Astrocyte (in vitro differentiated cells and primary cell): ENCODE measurements at regions not wholly inside any gene's neighbourhood (a gene's known extent, or its start where the extent isn't known, plus 50 kb on each side); places are given as distances from the start of the nearest gene placed in this dataset.
"Not testable (repeated sequence)": the region's sequence is repeated elsewhere in the genome, so short reads cannot be mapped to it uniquely, and the experiment has no call there.

Source experiments
- DNase-seq: peaks from one replicate; pipeline ENCODE4 v3.0.0-alpha.2; 2010; ENCODE audit warnings: low read depth
- FAIRE-seq: peaks from 2 replicates; lab custom pipeline; 2011; peaks lifted over from hg19 to GRCh38; lab: Jason Lieb, UNC
- H2AFZ ChIP-seq: 2 replicates; pipeline ENCODE4 v1.6.0; 2012; ENCODE audit warnings: low read depth, low read length, inconsistent platforms
- H3K27ac ChIP-seq: 2 replicates; pipeline ENCODE4 v1.5.1; 2011; ENCODE audit warnings: low read depth, low read length, inconsistent platforms
- H3K27me3 ChIP-seq: 2 replicates; pipeline ENCODE4 v1.6.0; 2011; ENCODE audit warnings: low read length, inconsistent platforms; ENCODE audit not compliant: insufficient read depth
- H3K36me3 ChIP-seq: 2 replicates; pipeline ENCODE4 v1.5.1; 2011; ENCODE audit warnings: low read length, inconsistent platforms; ENCODE audit not compliant: insufficient read depth
- H3K4me1 ChIP-seq: 2 replicates; pipeline ENCODE4 v1.5.1; 2011; ENCODE audit warnings: low read length, inconsistent platforms; ENCODE audit not compliant: insufficient read depth
- H3K4me2 ChIP-seq: 2 replicates; pipeline ENCODE4 v1.6.0; 2012; ENCODE audit warnings: low read length, inconsistent platforms
- H3K4me3 ChIP-seq: 2 replicates; pipeline ENCODE4 v1.5.1; 2011; ENCODE audit warnings: low read depth, mild to moderate bottlenecking, low read length, inconsistent platforms; ENCODE audit not compliant: insufficient read depth
- H3K79me2 ChIP-seq: 2 replicates; pipeline ENCODE4 v1.6.0; 2012; ENCODE audit warnings: mild to moderate bottlenecking, low read length, inconsistent platforms; ENCODE audit not compliant: insufficient read depth
- H3K9ac ChIP-seq: 2 replicates; pipeline ENCODE4 v1.6.0; 2012; ENCODE audit warnings: mild to moderate bottlenecking, low read length, inconsistent platforms
- H3K9me3 ChIP-seq: 2 replicates; pipeline ENCODE4 v1.5.1; 2012; ENCODE audit warnings: low read depth, mild to moderate bottlenecking, low read length, inconsistent platforms; ENCODE audit not compliant: insufficient read depth
- H4K20me1 ChIP-seq: 2 replicates; pipeline ENCODE4 v1.6.0; 2012; ENCODE audit warnings: low read length, inconsistent platforms; ENCODE audit not compliant: insufficient read depth
- H3K27ac Mint-ChIP-seq: one replicate; pipeline ENCODE4 v1.8.0; 2021; ENCODE audit warnings: mild to moderate bottlenecking, mixed read lengths; ENCODE audit not compliant: unreplicated experiment
- H3K27me3 Mint-ChIP-seq: one replicate; pipeline ENCODE4 v1.8.0; 2021; ENCODE audit warnings: low read depth, mixed read lengths; ENCODE audit not compliant: unreplicated experiment
- H3K36me3 Mint-ChIP-seq: one replicate; pipeline ENCODE4 v1.8.0; 2021; ENCODE audit warnings: low read depth, mixed read lengths; ENCODE audit not compliant: unreplicated experiment
- H3K4me1 Mint-ChIP-seq: one replicate; pipeline ENCODE4 v1.8.0; 2021; ENCODE audit warnings: low read depth, mixed read lengths; ENCODE audit not compliant: unreplicated experiment
- H3K4me3 Mint-ChIP-seq: one replicate; pipeline ENCODE4 v1.8.0; 2021; ENCODE audit warnings: mild to moderate bottlenecking, moderate library complexity, mixed read lengths; ENCODE audit not compliant: unreplicated experiment
- H3K9me3 Mint-ChIP-seq: one replicate; pipeline ENCODE4 v1.8.0; 2021; ENCODE audit warnings: mild to moderate bottlenecking, mixed read lengths; ENCODE audit not compliant: unreplicated experiment
- EZH2 ChIP-seq: IDR thresholded peaks from 2 replicates; pipeline ENCODE4 v1.6.1; 2012; ENCODE audit warnings: mild to moderate bottlenecking, low read length, inconsistent platforms; ENCODE audit not compliant: insufficient read depth
- TF ChIP-seq, protein P1 (sequence below): IDR thresholded peaks from 2 replicates; pipeline ENCODE4 v1.5.1; 2011; ENCODE audit warnings: low read depth, mild to moderate bottlenecking, inconsistent platforms, low read length, moderate library complexity; ENCODE audit not compliant: insufficient read depth

DNA sequence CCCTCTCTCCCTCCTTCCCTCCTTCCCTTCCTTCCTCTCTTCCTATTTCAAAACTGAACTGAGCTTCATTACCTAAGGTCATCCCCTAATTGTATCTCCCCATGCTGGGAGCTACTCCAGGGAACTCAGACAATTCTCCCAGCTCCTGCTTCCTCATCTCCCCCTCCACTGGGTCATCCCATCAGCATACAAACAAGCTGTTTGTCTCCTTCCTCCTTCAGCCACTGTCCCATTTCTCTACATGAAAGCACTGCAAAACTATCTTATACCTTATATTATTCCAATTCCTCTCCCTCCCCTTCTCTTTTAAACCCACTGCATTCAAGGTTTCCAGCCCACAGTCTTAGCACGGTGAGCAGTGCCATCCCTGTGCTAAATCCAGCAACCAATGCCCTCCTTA is 262.4 kb downstream of the AGTPBP1 start:
- Histone ChIP-seq H3K4me2 (no peak overlapping the region), H3K27ac (no peak overlapping the region), H3K79me2 (no peaks in the 10 kb centered on the region), H3K4me3 (no peak overlapping the region), H3K9me3 (no peaks in the 10 kb centered on the region), H3K4me1 (no peaks in the 10 kb centered on the region), H3K9ac (no peak overlapping the region), H3K36me3 (no peaks in the 10 kb centered on the region), H3K27me3 (no peaks in the 10 kb centered on the region), H2AFZ (no peak overlapping the region), H4K20me1 (no peaks in the 10 kb centered on the region)
- peaks cover 9% of the 10 kb centered on the region for H3K9me3 Mint-ChIP-seq
- FAIRE-seq (no peak), DNase-seq (no peak)
- no peaks in the 10 kb centered on the region for H3K4me1 Mint-ChIP-seq
- TF ChIP-seq EZH2 = no peak
- TF ChIP-seq, protein P1, sequence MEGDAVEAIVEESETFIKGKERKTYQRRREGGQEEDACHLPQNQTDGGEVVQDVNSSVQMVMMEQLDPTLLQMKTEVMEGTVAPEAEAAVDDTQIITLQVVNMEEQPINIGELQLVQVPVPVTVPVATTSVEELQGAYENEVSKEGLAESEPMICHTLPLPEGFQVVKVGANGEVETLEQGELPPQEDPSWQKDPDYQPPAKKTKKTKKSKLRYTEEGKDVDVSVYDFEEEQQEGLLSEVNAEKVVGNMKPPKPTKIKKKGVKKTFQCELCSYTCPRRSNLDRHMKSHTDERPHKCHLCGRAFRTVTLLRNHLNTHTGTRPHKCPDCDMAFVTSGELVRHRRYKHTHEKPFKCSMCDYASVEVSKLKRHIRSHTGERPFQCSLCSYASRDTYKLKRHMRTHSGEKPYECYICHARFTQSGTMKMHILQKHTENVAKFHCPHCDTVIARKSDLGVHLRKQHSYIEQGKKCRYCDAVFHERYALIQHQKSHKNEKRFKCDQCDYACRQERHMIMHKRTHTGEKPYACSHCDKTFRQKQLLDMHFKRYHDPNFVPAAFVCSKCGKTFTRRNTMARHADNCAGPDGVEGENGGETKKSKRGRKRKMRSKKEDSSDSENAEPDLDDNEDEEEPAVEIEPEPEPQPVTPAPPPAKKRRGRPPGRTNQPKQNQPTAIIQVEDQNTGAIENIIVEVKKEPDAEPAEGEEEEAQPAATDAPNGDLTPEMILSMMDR = no peak
- H3K36me3 Mint-ChIP-seq = peaks cover 3% of the 10 kb centered on the region
- peaks cover 23% of the 10 kb centered on the region for H3K27me3 Mint-ChIP-seq
- H3K4me3 Mint-ChIP-seq = no peak overlapping the region
- H3K27ac Mint-ChIP-seq = no peak overlapping the region

DNA sequence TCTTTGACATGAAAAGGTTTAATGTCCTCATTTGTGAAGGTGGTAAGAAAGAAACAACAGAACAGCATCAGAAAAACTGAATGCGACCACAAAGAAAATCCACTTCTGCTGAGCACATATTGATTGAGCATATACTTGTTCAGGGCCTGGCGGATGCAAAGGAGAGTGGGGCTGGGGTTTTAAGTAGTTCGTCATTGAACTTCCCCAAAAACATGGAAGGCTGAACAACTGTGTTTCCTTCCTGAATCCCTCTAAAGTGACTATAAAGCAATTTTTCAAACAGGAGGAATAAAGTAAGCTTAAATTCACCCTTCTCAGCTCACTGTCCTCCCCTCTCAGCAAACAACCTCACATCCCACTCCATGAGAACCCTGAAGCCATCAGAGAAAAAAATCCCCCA is 262.9 kb downstream of the AGTPBP1 start:
- Histone ChIP-seq H3K4me2 (no peak overlapping the region), H3K9ac (no peak overlapping the region), H3K4me1 (no peaks in the 10 kb centered on the region), H4K20me1 (no peaks in the 10 kb centered on the region), H3K27me3 (no peaks in the 10 kb centered on the region), H3K4me3 (no peak overlapping the region), H3K79me2 (no peaks in the 10 kb centered on the region), H3K9me3 (peaks cover 2% of the 10 kb centered on the region), H3K36me3 (no peaks in the 10 kb centered on the region), H3K27ac (no peak overlapping the region), H2AFZ (no peak overlapping the region)
- DNase-seq (no peak), FAIRE-seq (no peak)
- Mint-ChIP-seq H3K4me1 (no peaks in the 10 kb centered on the region), H3K36me3 (peaks cover 3% of the 10 kb centered on the region), H3K27me3 (peaks cover 23% of the 10 kb centered on the region), H3K9me3 (peaks cover 10% of the 10 kb centered on the region), H3K27ac (no peak overlapping the region), H3K4me3 (no peak overlapping the region)
- TF ChIP-seq, protein P1 = no peak
- no peak for TF ChIP-seq EZH2

DNA sequence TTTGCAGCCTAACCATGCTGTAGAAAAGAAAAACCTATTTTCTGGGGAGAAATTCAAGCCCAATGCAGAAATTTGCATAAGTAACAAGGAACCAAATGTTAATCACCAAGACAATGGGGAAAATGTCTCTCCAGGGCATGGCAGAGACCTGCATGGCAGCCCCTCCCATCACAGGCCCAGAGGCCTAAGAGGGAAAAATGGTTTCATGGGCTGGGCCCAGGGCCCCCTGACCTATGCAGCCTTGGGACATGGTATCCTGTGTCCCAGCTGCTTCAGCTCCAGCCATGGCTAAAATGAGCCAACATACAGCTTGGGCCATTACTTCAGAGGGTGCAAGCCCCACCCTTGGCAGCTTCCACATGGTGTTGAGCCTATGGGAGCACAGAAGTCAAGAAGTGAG is 266.9 kb downstream of the AGTPBP1 start:
- H3K36me3 Mint-ChIP-seq, DNase-seq, H3K4me3 Mint-ChIP-seq, H3K36me3 ChIP-seq, H3K27me3 ChIP-seq, H3K27ac Mint-ChIP-seq, H3K4me3 ChIP-seq, H3K4me1 ChIP-seq, H3K27ac ChIP-seq, H3K4me2 ChIP-seq, H2AFZ ChIP-seq, H3K4me1 Mint-ChIP-seq, H3K79me2 ChIP-seq, H3K9ac ChIP-seq, FAIRE-seq, H3K9me3 ChIP-seq, H3K9me3 Mint-ChIP-seq, H4K20me1 ChIP-seq: not testable (repeated sequence)
- peaks cover 12% of the 10 kb centered on the region for H3K27me3 Mint-ChIP-seq
